IMR-90 (cell line): ENCODE measurements at regions not wholly inside any gene's neighbourhood (a gene's known extent, or its start where the extent isn't known, plus 50 kb on each side); places are given as distances from the start of the nearest gene placed in this dataset.

Source experiments
- ATAC-seq: fragments of 200-7000 bp; cut with Tn5 transposase; 2 replicates; pipeline ENCODE4 v1.9.1; 2020; ENCODE audit warnings: low read depth, mild to moderate bottlenecking, moderate library complexity
- BruUV-seq: library from RNA; stranded (reverse); fragments of 400-500 nt; replicated peaks from 2 replicates; lab custom pipeline; 2021; lab: Mats Ljungman, UMichigan
- CTCF ChIA-PET: fragments of 300-600 bp; formaldehyde crosslinking; extraction: SDS; loops from one replicate; lab custom pipeline; 2021; ENCODE audit warnings: antibody characterized with exemption; lab: Yijun Ruan, JAX
- POLR2A ChIA-PET: fragments of 300-600 bp; sonication (Branson Sonifier 250); formaldehyde crosslinking; loops from one replicate; lab custom pipeline; 2022; ENCODE audit warnings: antibody characterized with exemption; ENCODE audit not compliant: unreplicated experiment; lab: Charles Lee
- DNase-seq: peaks from one replicate; pipeline ENCODE4 v3.0.0; 2013
- H2AFZ ChIP-seq: replicated peaks from 2 replicates; pipeline ENCODE3; 2013; ENCODE audit warnings: low read length, mild to moderate bottlenecking; ENCODE audit not compliant: poor library complexity
- H2AK5ac ChIP-seq: 2 replicates; pipeline ENCODE4 v1.6.1; 2013; ENCODE audit warnings: low read depth, low read length, inconsistent platforms
- H2AK9ac ChIP-seq: replicated peaks from 2 replicates; pipeline ENCODE3; 2013; ENCODE audit warnings: mild to moderate bottlenecking, low read depth, low read length, moderate library complexity; ENCODE audit not compliant: poor library complexity
- H2BK120ac ChIP-seq: 2 replicates; pipeline ENCODE4 v1.6.1; 2013; ENCODE audit warnings: low read depth, low read length, inconsistent platforms
- H2BK15ac ChIP-seq: 3 replicates; pipeline ENCODE4 v1.6.1; 2013; ENCODE audit warnings: low read depth, low read length, inconsistent platforms
- H2BK20ac ChIP-seq: 2 replicates; pipeline ENCODE4 v1.6.1; 2013; ENCODE audit warnings: low read depth, mild to moderate bottlenecking, inconsistent platforms, low read length, moderate library complexity
- H2BK5ac ChIP-seq: 2 replicates; pipeline ENCODE4 v1.6.1; 2013; ENCODE audit warnings: mild to moderate bottlenecking, low read depth, low read length, inconsistent platforms; ENCODE audit not compliant: poor library complexity, severe bottlenecking
- H3K14ac ChIP-seq: replicated peaks from 2 replicates; pipeline ENCODE4 v1.6.1; 2013; ENCODE audit warnings: low read depth, low read length, inconsistent platforms
- H3K18ac ChIP-seq: 2 replicates; pipeline ENCODE4 v1.6.1; 2013; ENCODE audit warnings: low read depth, low read length, control low read depth
- H3K23ac ChIP-seq: 2 replicates; pipeline ENCODE4 v1.6.1; 2013; ENCODE audit warnings: low read depth, low read length, inconsistent platforms
- H3K27ac ChIP-seq: 2 replicates; pipeline ENCODE4 v1.5.1; 2013; ENCODE audit warnings: mild to moderate bottlenecking, control low read depth, low read length; ENCODE audit not compliant: insufficient read depth
- H3K27me3 ChIP-seq: 2 replicates; pipeline ENCODE4 v1.6.1; 2013; ENCODE audit warnings: low read length; ENCODE audit not compliant: control insufficient read depth, insufficient read depth
- H3K36me3 ChIP-seq: 2 replicates; pipeline ENCODE4 v1.6.1; 2013; ENCODE audit warnings: low read length, mixed read lengths; ENCODE audit not compliant: control insufficient read depth, insufficient read depth
- H3K4ac ChIP-seq: 2 replicates; pipeline ENCODE4 v1.6.1; 2013; ENCODE audit warnings: low read depth, low read length, inconsistent platforms
- H3K4me1 ChIP-seq: 2 replicates; pipeline ENCODE4 v1.6.1; 2013; ENCODE audit warnings: low read length, mixed read lengths; ENCODE audit not compliant: control insufficient read depth, insufficient read depth
- H3K4me2 ChIP-seq: 2 replicates; pipeline ENCODE4 v1.6.1; 2013; ENCODE audit warnings: low read depth, mild to moderate bottlenecking, control low read depth, low read length, moderate library complexity
- H3K4me3 ChIP-seq: 2 replicates; pipeline ENCODE4 v1.5.1; 2013; ENCODE audit warnings: low read depth, mild to moderate bottlenecking, control low read depth, low read length, moderate library complexity; ENCODE audit not compliant: insufficient read depth
- H3K56ac ChIP-seq: 2 replicates; pipeline ENCODE4 v1.6.1; 2013; ENCODE audit warnings: low read length, inconsistent platforms; ENCODE audit not compliant: insufficient read depth; ENCODE audit errors: extremely low read depth
- H3K79me1 ChIP-seq, 2 experiments: 2 replicates each; pipeline ENCODE4 v1.6.1; 2013; ENCODE audit warnings: low read length in 2 of 2, inconsistent platforms in 1 of 2, low read depth in 1 of 2
- H3K9ac ChIP-seq: 2 replicates; pipeline ENCODE4 v1.6.1; 2013; ENCODE audit warnings: low read depth, low read length, control low read depth
- H3K9me1 ChIP-seq: 2 replicates; pipeline ENCODE4 v1.6.1; 2013; ENCODE audit warnings: low read length, inconsistent platforms; ENCODE audit not compliant: insufficient read depth
- H3K9me3 ChIP-seq: 2 replicates; pipeline ENCODE4 v1.6.1; 2013; ENCODE audit warnings: low read length; ENCODE audit not compliant: control insufficient read depth, insufficient read depth
- H4K20me1 ChIP-seq: 2 replicates; pipeline ENCODE4 v1.6.1; 2013; ENCODE audit warnings: low read length, inconsistent platforms; ENCODE audit not compliant: insufficient read depth
- H4K5ac ChIP-seq: 2 replicates; pipeline ENCODE4 v1.6.1; 2013; ENCODE audit warnings: mild to moderate bottlenecking, low read depth, low read length, control low read depth
- H4K8ac ChIP-seq, 2 experiments: 2 replicates each; pipeline ENCODE4 v1.6.1; 2013; ENCODE audit warnings: low read depth in 2 of 2, low read length in 2 of 2, control low read depth in 1 of 2, inconsistent platforms in 1 of 2
- H4K91ac ChIP-seq: 2 replicates; pipeline ENCODE4 v1.6.1; 2013; ENCODE audit warnings: low read depth, low read length, inconsistent platforms; ENCODE audit not compliant: insufficient read depth
- BHLHE40 ChIP-seq: fragments of 150-350 bp; IDR thresholded peaks from 2 replicates; pipeline ENCODE4 v1.6.1; 2016; ENCODE audit warnings: mild to moderate bottlenecking, low read depth, low read length
- CEBPB ChIP-seq: IDR thresholded peaks from 2 replicates; pipeline ENCODE4 v1.6.1; 2012; ENCODE audit warnings: low read depth, low read length, improper control_type of control experiment
- CHD1 ChIP-seq: IDR thresholded peaks from 2 replicates; pipeline ENCODE4 v1.6.1; 2012; ENCODE audit warnings: low read depth, low read length, improper control_type of control experiment
- FOS ChIP-seq: fragments of 150-350 bp; IDR thresholded peaks from 2 replicates; pipeline ENCODE4 v1.6.1; 2016; ENCODE audit warnings: low read depth, low read length
- MAFK ChIP-seq: IDR thresholded peaks from 2 replicates; pipeline ENCODE4 v1.6.1; 2012; ENCODE audit warnings: low read depth, low read length, improper control_type of control experiment
- MAZ ChIP-seq: IDR thresholded peaks from 2 replicates; pipeline ENCODE4 v1.6.1; 2012; ENCODE audit warnings: low read depth, mild to moderate bottlenecking, low read length, improper control_type of control experiment, moderate library complexity, borderline replicate concordance
- MXI1 ChIP-seq: IDR thresholded peaks from 2 replicates; pipeline ENCODE4 v1.6.1; 2012; ENCODE audit warnings: low read depth, mild to moderate bottlenecking, low read length, moderate library complexity, borderline replicate concordance
- NFE2L2 ChIP-seq: fragments of 150-350 bp; IDR thresholded peaks from 2 replicates; pipeline ENCODE4 v1.6.1; 2016; ENCODE audit warnings: low read depth, mild to moderate bottlenecking, low read length
- POLR2A ChIP-seq: IDR thresholded peaks from 2 replicates; pipeline ENCODE4 v1.6.1; 2012; ENCODE audit warnings: mild to moderate bottlenecking, low read depth, low read length
- RAD21 ChIP-seq: IDR thresholded peaks from 2 replicates; pipeline ENCODE4 v1.6.1; 2012; ENCODE audit warnings: low read length, improper control_type of control experiment
- RCOR1 ChIP-seq: IDR thresholded peaks from 2 replicates; pipeline ENCODE4 v1.6.1; 2012; ENCODE audit warnings: mild to moderate bottlenecking, low read length, improper control_type of control experiment; ENCODE audit not compliant: insufficient replicate concordance
- RFX5 ChIP-seq: IDR thresholded peaks from 2 replicates; pipeline ENCODE4 v1.8.0; 2012; ENCODE audit warnings: low read depth, mild to moderate bottlenecking, low read length, moderate library complexity
- SMC3 ChIP-seq: fragments of 150-350 bp; IDR thresholded peaks from 2 replicates; pipeline ENCODE4 v1.6.1; 2016; ENCODE audit warnings: low read depth, mild to moderate bottlenecking, antibody characterized with exemption, low read length, moderate library complexity
- WGBS, 2 experiments: methylation state at CpG; one replicate each; pipeline versions ENCODE4 v1.1.5 to v1.1.7; 2013; ENCODE audit warnings: missing lambda C conversion rate in 2 of 2; ENCODE audit not compliant: insufficient read length in 1 of 2; ENCODE audit errors: extremely low coverage in 2 of 2; 5-methylcytosine and 5-hydroxymethylcytosine counted together
- dilution Hi-C: fragments of 300-500 bp; cut with HindIII; formaldehyde crosslinking; loops from one replicate; pipeline ENCODE4 v1.14.3; 2018; ENCODE audit warnings: low sequenced_read_pairs; ENCODE audit not compliant: unreplicated experiment
- in situ Hi-C: fragments of 300-500 bp; cut with MboI; formaldehyde crosslinking; loops from 3 replicates; pipeline ENCODE4 v1.14.3; 2019; ENCODE audit warnings: low sequenced_read_pairs, inconsistent platforms, mixed read lengths
- intact Hi-C: fragments of 100-400 bp; cut with micrococcal nuclease; formaldehyde crosslinking; loops from 2 replicates; pipeline ENCODE4 v1.10.0; 2022
- TF ChIP-seq, protein P1 (sequence below): fragments of 150-350 bp; IDR thresholded peaks from 2 replicates; pipeline ENCODE4 v1.6.1; 2016; ENCODE audit warnings: low read depth, mild to moderate bottlenecking, low read length, moderate library complexity, borderline replicate concordance
- TF ChIP-seq, protein P2 (sequence below): conservative IDR thresholded peaks from 2 replicates; pipeline ENCODE4 v1.5.1; 2012; ENCODE audit warnings: mild to moderate bottlenecking, low read depth, low read length, improper control_type of control experiment

DNA sequence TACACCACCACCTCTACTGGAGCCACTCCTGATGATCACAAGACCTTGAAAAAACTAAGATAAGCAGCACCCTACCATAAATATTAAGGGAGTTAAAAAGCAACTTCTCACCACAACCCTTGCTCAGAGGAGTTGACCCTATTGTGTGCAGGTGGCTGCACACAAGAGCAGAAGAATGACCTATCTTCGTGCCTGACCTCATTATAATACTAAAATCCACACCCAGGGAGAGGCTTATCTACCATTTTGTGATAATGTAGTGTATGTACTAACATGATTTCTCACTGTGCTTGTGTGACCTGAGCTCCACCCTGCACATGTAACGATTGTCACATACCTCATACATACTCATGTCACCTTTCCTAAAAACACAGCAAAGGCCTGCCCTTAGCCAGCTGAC is 205.0 kb upstream of the MBL2 start:
- no CpG with 5 or more reads among the region's 2 CpGs for WGBS, 2 experiments
- TF ChIP-seq SMC3 (no peak), BHLHE40 (no peak), MXI1 (no peak), CEBPB (no peak), MAZ (no peak), NFE2L2 (no peak), RFX5 (no peak), POLR2A (no peak), FOS (no peak), RCOR1 (no peak), CHD1 (no peak), RAD21 (no peak), MAFK (no peak)
- TF ChIP-seq, protein P1, sequence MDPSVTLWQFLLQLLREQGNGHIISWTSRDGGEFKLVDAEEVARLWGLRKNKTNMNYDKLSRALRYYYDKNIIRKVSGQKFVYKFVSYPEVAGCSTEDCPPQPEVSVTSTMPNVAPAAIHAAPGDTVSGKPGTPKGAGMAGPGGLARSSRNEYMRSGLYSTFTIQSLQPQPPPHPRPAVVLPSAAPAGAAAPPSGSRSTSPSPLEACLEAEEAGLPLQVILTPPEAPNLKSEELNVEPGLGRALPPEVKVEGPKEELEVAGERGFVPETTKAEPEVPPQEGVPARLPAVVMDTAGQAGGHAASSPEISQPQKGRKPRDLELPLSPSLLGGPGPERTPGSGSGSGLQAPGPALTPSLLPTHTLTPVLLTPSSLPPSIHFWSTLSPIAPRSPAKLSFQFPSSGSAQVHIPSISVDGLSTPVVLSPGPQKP = no peak
- TF ChIP-seq, protein P2, sequence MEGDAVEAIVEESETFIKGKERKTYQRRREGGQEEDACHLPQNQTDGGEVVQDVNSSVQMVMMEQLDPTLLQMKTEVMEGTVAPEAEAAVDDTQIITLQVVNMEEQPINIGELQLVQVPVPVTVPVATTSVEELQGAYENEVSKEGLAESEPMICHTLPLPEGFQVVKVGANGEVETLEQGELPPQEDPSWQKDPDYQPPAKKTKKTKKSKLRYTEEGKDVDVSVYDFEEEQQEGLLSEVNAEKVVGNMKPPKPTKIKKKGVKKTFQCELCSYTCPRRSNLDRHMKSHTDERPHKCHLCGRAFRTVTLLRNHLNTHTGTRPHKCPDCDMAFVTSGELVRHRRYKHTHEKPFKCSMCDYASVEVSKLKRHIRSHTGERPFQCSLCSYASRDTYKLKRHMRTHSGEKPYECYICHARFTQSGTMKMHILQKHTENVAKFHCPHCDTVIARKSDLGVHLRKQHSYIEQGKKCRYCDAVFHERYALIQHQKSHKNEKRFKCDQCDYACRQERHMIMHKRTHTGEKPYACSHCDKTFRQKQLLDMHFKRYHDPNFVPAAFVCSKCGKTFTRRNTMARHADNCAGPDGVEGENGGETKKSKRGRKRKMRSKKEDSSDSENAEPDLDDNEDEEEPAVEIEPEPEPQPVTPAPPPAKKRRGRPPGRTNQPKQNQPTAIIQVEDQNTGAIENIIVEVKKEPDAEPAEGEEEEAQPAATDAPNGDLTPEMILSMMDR = no peak
- Histone ChIP-seq H3K9ac (no peak overlapping the region), H2BK5ac (no peak overlapping the region), H3K4me1 (no peaks in the 10 kb centered on the region), H3K14ac (no peak overlapping the region), H2AK5ac (no peak overlapping the region), H3K4ac (no peak overlapping the region), H3K9me3 (no peaks in the 10 kb centered on the region), H3K27me3 (no peaks in the 10 kb centered on the region), H3K56ac (no peak overlapping the region), H3K18ac (no peak overlapping the region), H3K4me2 (no peak overlapping the region), H3K4me3 (no peak overlapping the region), H2BK20ac (no peak overlapping the region), H3K79me1 (no peaks in the 10 kb centered on the region), H2AK9ac (no peak overlapping the region), H4K20me1 (no peaks in the 10 kb centered on the region), H2AFZ (no peak overlapping the region), H3K23ac (no peak overlapping the region), H4K8ac (no peak overlapping the region), H3K36me3 (no peaks in the 10 kb centered on the region), H2BK120ac (no peak overlapping the region), H4K5ac (no peak overlapping the region), H3K9me1 (no peaks in the 10 kb centered on the region), H2BK15ac (no peak overlapping the region), H4K91ac (no peak overlapping the region), H3K27ac (no peak overlapping the region)
- ChIA-PET CTCF (no interaction called here), POLR2A (no interaction called here)
- no peak for ATAC-seq
- dilution Hi-C loops (no loop called here), intact Hi-C loops (no loop called here), in situ Hi-C loops (no loop called here)
- DNase-seq = no peak
- no TSS peak for BruUV-seq
